Mammary epithelial cell (primary cell): ENCODE measurements at regions not wholly inside any gene's neighbourhood (a gene's known extent, or its start where the extent isn't known, plus 50 kb on each side); places are given as distances from the start of the nearest gene placed in this dataset.

Source experiments
- CTCF ChIP-seq, 2 donors: IDR thresholded peaks in 1 of 2; conservative IDR thresholded peaks in 1 of 2; 2 replicates each; pipeline ENCODE4 v1.5.1; 2011 to 2012; ENCODE audit warnings: inconsistent platforms in 2 of 2, low read length in 2 of 2, mild to moderate bottlenecking in 2 of 2, control low read depth in 1 of 2, low read depth in 1 of 2; ENCODE audit not compliant: insufficient read depth in 1 of 2; ENCODE audit errors: extremely low read depth in 1 of 2
- EZH2 ChIP-seq: IDR thresholded peaks from 2 replicates; pipeline ENCODE4 v1.6.1; 2012; ENCODE audit warnings: low read length, inconsistent platforms, borderline replicate concordance

- TF ChIP-seq CTCF (conservative IDR thresholded peaks at IDR 0.05 in 1 of 2, IDR thresholded peaks at IDR 0.05 in 1 of 2; ENCODE audit: extremely low read depth in 1 of 2, insufficient read depth in 1 of 2, low read depth in 1 of 2, low read length in 2 of 2) (no peak), EZH2 (no peak)
Observed at GRCh38 chr1:226813671-226814591, 56.5 kb upstream of the PSEN2 start.
